K562 (cell line): ENCODE measurements at regions not wholly inside any gene's neighbourhood (a gene's known extent, or its start where the extent isn't known, plus 50 kb on each side); places are given as distances from the start of the nearest gene placed in this dataset.

Experiments
- ATAC-seq: fragments of 200-7000 bp; cut with Tn5 transposase; 3 replicates; pipeline ENCODE4 v1.9.1; 2020; ENCODE audit warnings: moderate library complexity
- BruUV-seq: library from RNA; stranded (reverse); fragments of 400-500 nt; replicated peaks from 2 replicates; lab custom pipeline; 2021; lab: Mats Ljungman, UMichigan
- CTCF ChIA-PET: fragments of 300-600 bp; formaldehyde crosslinking; extraction: SDS; loops from one replicate; lab custom pipeline; 2021; ENCODE audit warnings: low intra/inter-chr PET ratio; lab: Yijun Ruan, JAX
- POLR2A ChIA-PET: fragments of 300-600, 350-650 bp; sonication (Branson Sonifier 250); formaldehyde crosslinking; extraction: SDS; loops from one replicate; lab custom pipeline; 2021; ENCODE audit warnings: antibody characterized with exemption, inconsistent platforms; lab: Yijun Ruan, JAX
- DNase-seq, 4 experiments: peaks; one replicate each; pipeline versions ENCODE4 v3.0.0 to v3.0.0-alpha.2; 2011 to 2018; ENCODE audit warnings: low spot score in 3 of 4, mixed read lengths in 3 of 4; ENCODE audit errors: extremely low read depth in 1 of 4
- FAIRE-seq: peaks from 2 replicates; lab custom pipeline; 2011; peaks lifted over from hg19 to GRCh38; lab: Jason Lieb, UNC
- H2AFZ ChIP-seq: 2 replicates; pipeline ENCODE4 v1.6.0; 2011; ENCODE audit warnings: low read depth, low read length, control low read depth, inconsistent platforms
- H3K27ac ChIP-seq: fragments of 200-600 bp; 3 replicates; pipeline ENCODE4 v1.8.0; 2011; ENCODE audit warnings: low read depth, mild to moderate bottlenecking, control low read depth, inconsistent platforms, low read length, moderate library complexity, mixed read lengths; ENCODE audit errors: extremely low read depth
- H3K27me3 ChIP-seq, 2 experiments: fragments of 300-600 bp in 1 of 2; 2 replicates in 1 of 2; 3 replicates in 1 of 2; pipeline versions ENCODE4 v1.6.0 to v1.8.0; 2011; ENCODE audit warnings: inconsistent platforms in 2 of 2, low read length in 2 of 2, mild to moderate bottlenecking in 1 of 2, mixed read lengths in 1 of 2, moderate library complexity in 1 of 2; ENCODE audit not compliant: control insufficient read depth in 2 of 2, insufficient read depth in 2 of 2
- H3K36me3 ChIP-seq: fragments of 300-600 bp; 3 replicates; pipeline ENCODE4 v1.8.0; 2011; ENCODE audit warnings: mild to moderate bottlenecking, low read length, inconsistent platforms; ENCODE audit not compliant: control insufficient read depth, insufficient read depth
- H3K4me1 ChIP-seq, 2 experiments: fragments of 200-600 bp in 1 of 2; replicated peaks in 1 of 2; 2 replicates in 1 of 2; 3 replicates in 1 of 2; pipeline versions ENCODE4 v1.5.1 to v1.8.0; 2011; ENCODE audit warnings: inconsistent platforms in 2 of 2, low read length in 2 of 2, mild to moderate bottlenecking in 1 of 2, mixed read lengths in 1 of 2, moderate library complexity in 1 of 2; ENCODE audit not compliant: control insufficient read depth in 2 of 2, insufficient read depth in 2 of 2
- H3K4me2 ChIP-seq: 2 replicates; pipeline ENCODE4 v1.6.1; 2011; ENCODE audit warnings: low read length, control low read depth, inconsistent platforms, mixed read lengths; ENCODE audit not compliant: insufficient read depth
- H3K4me3 ChIP-seq: fragments of 200-600 bp; sonication (generic), shearing (Covaris generic); 2 replicates; pipeline ENCODE4 v1.5.1; 2016; ENCODE audit warnings: control low read depth, inconsistent platforms
- H3K79me2 ChIP-seq: fragments of 200-600 bp; 3 replicates; pipeline ENCODE4 v1.8.0; 2011; ENCODE audit warnings: low read length, inconsistent platforms; ENCODE audit not compliant: control insufficient read depth, insufficient read depth
- H3K9ac ChIP-seq, 2 experiments: 2 replicates each; pipeline versions ENCODE4 v1.6.0 to v1.6.1; 2011; ENCODE audit warnings: low read depth in 2 of 2, low read length in 2 of 2, control low read depth in 1 of 2, inconsistent platforms in 1 of 2, mild to moderate bottlenecking in 1 of 2, mixed read lengths in 1 of 2; ENCODE audit not compliant: insufficient read depth in 1 of 2
- H3K9me1 ChIP-seq: one replicate; pipeline ENCODE4 v1.6.0; 2011; ENCODE audit warnings: inconsistent platforms, mild to moderate bottlenecking, low read length, moderate library complexity; ENCODE audit not compliant: control insufficient read depth, insufficient read depth
- H3K9me3 ChIP-seq: replicated peaks from 2 replicates; pipeline ENCODE4 v1.5.1; 2011; ENCODE audit warnings: low read depth, low read length, inconsistent platforms; ENCODE audit not compliant: control insufficient read depth, insufficient read depth
- H4K20me1 ChIP-seq: replicated peaks from 2 replicates; pipeline ENCODE4 v1.6.1; 2011; ENCODE audit warnings: low read length, inconsistent platforms, mixed read lengths; ENCODE audit not compliant: control insufficient read depth, insufficient read depth
- CAMTA2 ChIP-seq: fragments of 250-450 bp; sonication (Bioruptor Pico); conservative IDR thresholded peaks from 2 replicates; pipeline ENCODE4 v1.5.1; 2022
- CTCF ChIP-seq, 3 experiments: IDR thresholded peaks in 2 of 3; conservative IDR thresholded peaks in 1 of 3; 2 replicates each; pipeline ENCODE4 v1.5.1; 2011 to 2012; ENCODE audit warnings: low read length in 3 of 3, mild to moderate bottlenecking in 3 of 3, control low read depth in 2 of 3, improper control_type of control experiment in 1 of 3, inconsistent platforms in 1 of 3, low read depth in 1 of 3, mixed read lengths in 1 of 3, moderate library complexity in 1 of 3; ENCODE audit not compliant: insufficient read depth in 2 of 3
- DEAF1 ChIP-seq: fragments of 450-650 bp; formaldehyde crosslinking; IDR thresholded peaks from 2 replicates; pipeline ENCODE4 v1.4.0; 2020; ENCODE audit warnings: mild to moderate bottlenecking, moderate library complexity
- FOXP1 ChIP-seq: sonication (generic); formaldehyde crosslinking; IDR thresholded peaks from 2 replicates; pipeline ENCODE4 v1.8.0; 2022; ENCODE audit warnings: mild to moderate bottlenecking, missing genetic modification reagents
- GTF3C2 ChIP-seq: IDR thresholded peaks from 3 replicates; pipeline ENCODE4 v1.6.1; 2011; ENCODE audit warnings: borderline replicate concordance, mild to moderate bottlenecking, moderate library complexity; ENCODE audit not compliant: insufficient read length; ENCODE audit errors: extremely low read depth
- MAFG ChIP-seq: fragments of 450-650 bp; conservative IDR thresholded peaks from 2 replicates; pipeline ENCODE4 v1.6.1; 2016; ENCODE audit warnings: missing genetic modification characterization, missing compliant biosample characterization
- NR2C1 ChIP-seq, 2 experiments: fragments of 450-650 bp; IDR thresholded peaks; 2 replicates each; pipeline ENCODE4 v1.6.1; 2017; ENCODE audit warnings: mild to moderate bottlenecking in 2 of 2, antibody characterized with exemption in 1 of 2, inconsistent platforms in 1 of 2, missing compliant biosample characterization in 1 of 2, missing genetic modification characterization in 1 of 2
- POLR2AphosphoS5 ChIP-seq: IDR thresholded peaks from 2 replicates; pipeline ENCODE4 v1.6.1; 2011; ENCODE audit warnings: mild to moderate bottlenecking, low read depth, low read length, moderate library complexity; ENCODE audit not compliant: control insufficient read depth, insufficient read depth
- POLR2G ChIP-seq: fragments of 200-400 bp; formaldehyde crosslinking; IDR thresholded peaks from 2 replicates; pipeline ENCODE4 v1.6.1; 2017; ENCODE audit warnings: low read depth, mild to moderate bottlenecking, antibody characterized with exemption, low read length, moderate library complexity
- SMARCA4 ChIP-seq: fragments of 450-650 bp; IDR thresholded peaks from 2 replicates; pipeline ENCODE4 v1.6.1; 2016
- TFAM ChIP-seq: fragments of 250-450 bp; sonication (Bioruptor Pico); conservative IDR thresholded peaks from 2 replicates; pipeline ENCODE4 v1.5.0; 2021; ENCODE audit warnings: mild to moderate bottlenecking, moderate library complexity
- YBX1 ChIP-seq: fragments of 450-650 bp; IDR thresholded peaks from 2 replicates; pipeline ENCODE4 v1.7.1; 2016; ENCODE audit warnings: mild to moderate bottlenecking
- ZNF431 ChIP-seq: sonication (generic); formaldehyde crosslinking; IDR thresholded peaks from 2 replicates; pipeline ENCODE4 v1.8.0; 2022; ENCODE audit warnings: mild to moderate bottlenecking, missing genetic modification reagents
- ZNF551 ChIP-seq: fragments of 250-450 bp; sonication (Bioruptor Pico); IDR thresholded peaks from 2 replicates; pipeline ENCODE4 v1.5.0; 2021; ENCODE audit warnings: mild to moderate bottlenecking, moderate library complexity
- ZNF561 ChIP-seq: fragments of 450-650 bp; formaldehyde crosslinking; conservative IDR thresholded peaks from 2 replicates; pipeline ENCODE4 v1.4.0; 2020; ENCODE audit warnings: mild to moderate bottlenecking, moderate library complexity
- ZZZ3 ChIP-seq: fragments of 450-650 bp; IDR thresholded peaks from 2 replicates; pipeline ENCODE4 v1.6.1; 2016; ENCODE audit warnings: antibody characterized with exemption, mild to moderate bottlenecking, moderate library complexity
- WGBS: fragments of 100-300 bp; shearing (Covaris generic); methylation state at CpG from one replicate; pipeline ENCODE4 v1.1.6; 2016; ENCODE audit warnings: low coverage, mixed read lengths; ENCODE audit not compliant: insufficient coverage; ENCODE audit errors: missing lambda C conversion rate; 5-methylcytosine and 5-hydroxymethylcytosine counted together
- in situ Hi-C: fragments of 300-500 bp; cut with MboI; formaldehyde crosslinking; loops from 4 replicates; pipeline ENCODE4 v1.15.0; 2018; ENCODE audit warnings: inconsistent platforms, mixed read lengths
- intact Hi-C: fragments of 100-400 bp; cut with micrococcal nuclease; formaldehyde crosslinking; loops from 2 replicates; pipeline ENCODE4 v1.14.2; 2022

GRCh38 chr7:45446195-45446944 lies 127.8 kb upstream of the ADCY1 start (continued):
- TF ChIP-seq CTCF (IDR thresholded peaks at IDR 0.05 in 2 of 3, conservative IDR thresholded peaks at IDR 0.05 in 1 of 3; ENCODE audit: insufficient read depth in 2 of 3, low read depth in 1 of 3, low read length in 3 of 3) (no peak), CAMTA2 (CRISPR knock-in tag) (no peak), TFAM (CRISPR knock-in tag) (no peak), SMARCA4 (no peak), NR2C1 (IDR thresholded peaks at IDR 0.05) (no peak), NR2C1 (tag; IDR thresholded peaks at IDR 0.05) (no peak), YBX1 (no peak)

- DNase-seq: no peak
- intact Hi-C loops (no loop called here), in situ Hi-C loops (no loop called here)
- ChIA-PET CTCF (no interaction called here), POLR2A (no interaction called here)
- H3K9me3 ChIP-seq: no peaks in the 10 kb centered on the region
- H3K36me3 ChIP-seq: no peaks in the 10 kb centered on the region
- no peaks in the 10 kb centered on the region for H3K9me1 ChIP-seq
- no peak overlapping the region for H3K4me2 ChIP-seq
- no peaks in the 10 kb centered on the region for H4K20me1 ChIP-seq
- BruUV-seq: no TSS peak
- H3K27me3 ChIP-seq: no peaks in the 10 kb centered on the region
- H3K9ac ChIP-seq: no peak overlapping the region
- WGBS: 0% methylated on average over 1 of the region's 1 CpG
- no peaks in the 10 kb centered on the region for H3K79me2 ChIP-seq
- no peak overlapping the region for H3K4me3 ChIP-seq
- no peak overlapping the region for H3K27ac ChIP-seq
- no peak for ATAC-seq
- FAIRE-seq: no peak
- H2AFZ ChIP-seq: no peak overlapping the region
- H3K4me1 ChIP-seq: no peaks in the 10 kb centered on the region
- TF ChIP-seq MAFG (tag): no peak
- no peak for TF ChIP-seq ZNF561 (CRISPR knock-in tag)
- TF ChIP-seq POLR2AphosphoS5: no peak
- no peak for TF ChIP-seq GTF3C2
- no peak for TF ChIP-seq ZNF431 (CRISPR knock-in tag)
- no peak for TF ChIP-seq ZZZ3
- no peak for TF ChIP-seq POLR2G
- TF ChIP-seq DEAF1 (CRISPR knock-in tag): no peak
- TF ChIP-seq FOXP1 (CRISPR knock-in tag): no peak
- TF ChIP-seq ZNF551: no peak
These were observed 126.9 kb upstream of the ADCY1 start for GRCh38 chr7:45447296-45447695.
